ENCODE measurements at regions not wholly inside any gene's neighbourhood (a gene's known extent, or its start where the extent isn't known, plus 50 kb on each side); places are given as distances from the start of the nearest gene placed in this dataset.
"Not testable (repeated sequence)": the region's sequence is repeated elsewhere in the genome, so short reads cannot be mapped to it uniquely, and the experiment has no call there.

- Histone ChIP-seq H3K79me2 (ENCODE audit: insufficient read depth, low read length) (no peaks in the 10 kb centered on the region), H3K27ac (ENCODE audit: low read depth, low read length) (no peak overlapping the region), H2AFZ (ENCODE audit: low read depth, low read length, severe bottlenecking) (peak overlapping the region; percentile 85)
Measured at GRCh38 chr13:64480211-64480610, 2749.9 kb downstream of the PCDH9 start.

GRCh38 chr13:64477146-64477545, 2753.0 kb downstream of the PCDH9 start:
- H3K79me2 ChIP-seq (ENCODE audit: insufficient read depth, low read length), result no peaks in the 10 kb centered on the region
- no peak overlapping the region for H3K4me2 ChIP-seq (ENCODE audit: low read depth, low read length, poor library complexity, severe bottlenecking)

More at GRCh38 chr13:64480211-64480610, 2749.9 kb downstream of the PCDH9 start:
- H3K9ac ChIP-seq (ENCODE audit: low read length), result no peak overlapping the region
- no peak overlapping the region for H3K4me2 ChIP-seq (ENCODE audit: low read depth, low read length, poor library complexity, severe bottlenecking)
- H3K9me3 ChIP-seq (ENCODE audit: insufficient read depth, low read length), result no peaks in the 10 kb centered on the region; the same call in 1 of the 2 replicates
- H3K27me3 ChIP-seq (ENCODE audit: low read length), result no peaks in the 10 kb centered on the region
- H3K4me3 ChIP-seq (ENCODE audit: insufficient read depth, low read length, poor library complexity, severe bottlenecking), result no peak overlapping the region
- TF ChIP-seq EZH2phosphoT487 (conservative IDR thresholded peaks at IDR 0.05; ENCODE audit: low read length), result no peak
- TF ChIP-seq CTCF (IDR thresholded peaks at IDR 0.05; ENCODE audit: insufficient read depth, low read length, poor library complexity, severe bottlenecking), result no peak
- no peaks in the 10 kb centered on the region for H3F3A ChIP-seq (ENCODE audit: insufficient read depth)
- H3K9me2 ChIP-seq (replicated peaks; ENCODE audit: insufficient read depth, low read length), result no peaks in the 10 kb centered on the region
- no peaks in the 10 kb centered on the region for H3K36me3 ChIP-seq (ENCODE audit: low read length)
- no peaks in the 10 kb centered on the region for H4K20me1 ChIP-seq (ENCODE audit: low read depth, low read length)

DNA sequence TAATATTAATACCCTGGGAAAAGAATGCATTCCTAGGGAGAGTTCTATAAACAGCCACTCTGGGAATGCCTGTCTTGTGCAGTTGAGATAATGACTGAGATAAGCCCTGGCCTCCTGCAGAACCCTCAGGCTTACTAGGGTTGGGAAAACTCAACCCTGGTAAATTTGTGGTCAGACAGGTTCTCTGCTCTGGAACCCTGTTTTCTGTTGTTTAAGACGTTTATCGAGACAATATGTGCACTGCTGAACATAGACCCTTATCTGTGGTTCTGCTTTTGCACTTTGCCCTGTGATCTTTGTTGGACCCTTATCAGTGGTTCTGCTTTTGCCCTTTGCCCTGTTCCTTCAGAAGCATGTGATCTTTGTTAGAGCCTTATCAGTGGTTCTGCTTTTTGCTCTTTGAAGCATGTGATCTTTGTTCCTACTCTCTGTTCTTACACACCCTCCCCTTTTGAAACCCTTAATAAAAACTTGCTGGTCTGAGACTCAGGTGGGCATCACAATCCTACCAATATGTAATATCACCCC, 2754.0 kb downstream of the PCDH9 start:
- H3K27ac ChIP-seq (ENCODE audit: low read depth, low read length); H3K79me2 ChIP-seq (ENCODE audit: insufficient read depth, low read length); H3K9ac ChIP-seq (ENCODE audit: low read length); H3K4me3 ChIP-seq (ENCODE audit: insufficient read depth, low read length, poor library complexity, severe bottlenecking); H3K9me2 ChIP-seq (replicated peaks; ENCODE audit: insufficient read depth, low read length); H2AFZ ChIP-seq (ENCODE audit: low read depth, low read length, severe bottlenecking); H4K20me1 ChIP-seq (ENCODE audit: low read depth, low read length); H3K9me3 ChIP-seq (ENCODE audit: insufficient read depth, low read length); H3K36me3 ChIP-seq (ENCODE audit: low read length); H3F3A ChIP-seq (ENCODE audit: insufficient read depth); H3K27me3 ChIP-seq (ENCODE audit: low read length); H3K4me2 ChIP-seq (ENCODE audit: low read depth, low read length, poor library complexity, severe bottlenecking): not testable (repeated sequence)

More at GRCh38 chr13:64477146-64477545, 2753.0 kb downstream of the PCDH9 start:
- no peaks in the 10 kb centered on the region for H3F3A ChIP-seq (ENCODE audit: insufficient read depth)
- no peaks in the 10 kb centered on the region; the same call in 1 of the 2 replicates for H3K9me3 ChIP-seq (ENCODE audit: insufficient read depth, low read length)
- no peaks in the 10 kb centered on the region for H3K9me2 ChIP-seq (replicated peaks; ENCODE audit: insufficient read depth, low read length)
- H2AFZ ChIP-seq (ENCODE audit: low read depth, low read length, severe bottlenecking), result no peak overlapping the region
- TF ChIP-seq EZH2phosphoT487 (conservative IDR thresholded peaks at IDR 0.05; ENCODE audit: low read length), result no peak
- H3K27ac ChIP-seq (ENCODE audit: low read depth, low read length), result no peak overlapping the region
- H3K36me3 ChIP-seq (ENCODE audit: low read length), result no peaks in the 10 kb centered on the region
- H4K20me1 ChIP-seq (ENCODE audit: low read depth, low read length), result no peaks in the 10 kb centered on the region
- H3K4me3 ChIP-seq (ENCODE audit: insufficient read depth, low read length, poor library complexity, severe bottlenecking), result no peak overlapping the region
- H3K9ac ChIP-seq (ENCODE audit: low read length), result no peak overlapping the region
- H3K27me3 ChIP-seq (ENCODE audit: low read length), result no peaks in the 10 kb centered on the region

DNA sequence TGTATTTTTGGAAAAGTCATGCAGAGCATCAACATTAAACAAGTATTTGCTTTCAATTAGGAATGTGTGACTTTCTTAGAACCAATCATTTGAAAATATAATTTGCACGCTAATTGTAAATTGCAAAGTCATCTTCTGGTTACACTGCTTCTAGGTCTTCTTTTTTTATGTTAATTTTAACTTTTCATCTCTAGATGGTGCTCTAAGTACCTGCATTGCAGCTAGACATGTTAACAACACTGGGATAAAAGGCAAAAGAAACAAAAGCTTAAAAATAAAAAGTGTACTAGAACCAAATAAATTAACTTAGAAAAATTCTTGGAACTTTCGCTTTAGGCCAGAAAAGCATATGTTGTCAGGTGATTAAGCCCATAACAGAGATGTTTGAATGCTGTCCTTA, 2758.2 kb downstream of the PCDH9 start:
- TF ChIP-seq CTCF (IDR thresholded peaks at IDR 0.05; ENCODE audit: insufficient read depth, low read length, poor library complexity, severe bottlenecking), result peak; percentile 16
- no peak for TF ChIP-seq EZH2phosphoT487 (conservative IDR thresholded peaks at IDR 0.05; ENCODE audit: low read length)
- no peak overlapping the region for H3K9ac ChIP-seq (ENCODE audit: low read length)
- H3K36me3 ChIP-seq (ENCODE audit: low read length), result no peaks in the 10 kb centered on the region
- no peaks in the 10 kb centered on the region for H3K79me2 ChIP-seq (ENCODE audit: insufficient read depth, low read length)
- H3K27me3 ChIP-seq (ENCODE audit: low read length), result no peaks in the 10 kb centered on the region
- peak overlapping the region; percentile 81 for H2AFZ ChIP-seq (ENCODE audit: low read depth, low read length, severe bottlenecking)
- H3K9me3 ChIP-seq (ENCODE audit: insufficient read depth, low read length), result no peaks in the 10 kb centered on the region; the same call in 1 of the 2 replicates
- peak overlapping the region; percentile 11 for H3K4me2 ChIP-seq (ENCODE audit: low read depth, low read length, poor library complexity, severe bottlenecking)
- no peaks in the 10 kb centered on the region for H3K9me2 ChIP-seq (replicated peaks; ENCODE audit: insufficient read depth, low read length)
- no peak overlapping the region for H3K4me3 ChIP-seq (ENCODE audit: insufficient read depth, low read length, poor library complexity, severe bottlenecking)
- no peak overlapping the region for H3K27ac ChIP-seq (ENCODE audit: low read depth, low read length)
- no peaks in the 10 kb centered on the region for H3F3A ChIP-seq (ENCODE audit: insufficient read depth)
- H4K20me1 ChIP-seq (ENCODE audit: low read depth, low read length), result no peaks in the 10 kb centered on the region

All from SU-DHL-6 (cell line).